GM12878 (cell line): ENCODE measurements at regions not wholly inside any gene's neighbourhood (a gene's known extent, or its start where the extent isn't known, plus 50 kb on each side); places are given as distances from the start of the nearest gene placed in this dataset.

Experiments used
- ATAC-seq: fragments of 200-7000 bp; cut with Tn5 transposase; 3 replicates; pipeline ENCODE4 v1.9.1; 2020; ENCODE audit warnings: mild to moderate bottlenecking, moderate library complexity
- BruUV-seq: library from RNA; stranded (reverse); fragments of 400-500 nt; replicated peaks from 2 replicates; lab custom pipeline; 2021; lab: Mats Ljungman, UMichigan
- CTCF ChIA-PET: fragments of 300-600 bp; sonication (Branson Sonifier 250); formaldehyde crosslinking; extraction: SDS; loops from one replicate; lab custom pipeline; 2021; ENCODE audit warnings: inconsistent platforms; lab: Yijun Ruan, JAX
- POLR2A ChIA-PET: fragments of 350-600 bp; formaldehyde crosslinking; extraction: SDS; loops from one replicate; lab custom pipeline; 2021; ENCODE audit warnings: inconsistent platforms; lab: Charles Lee
- RAD21 ChIA-PET: fragments of 300-600 bp; sonication (Branson Sonifier 250); formaldehyde crosslinking; loops from one replicate; lab custom pipeline; 2023; ENCODE audit warnings: antibody characterized with exemption; ENCODE audit not compliant: unreplicated experiment; lab: Charles Lee
- SMC1A ChIA-PET: fragments of 300-600 bp; sonication (Branson Sonifier 250); formaldehyde crosslinking; loops from one replicate; lab custom pipeline; 2023; ENCODE audit not compliant: unreplicated experiment, uncharacterized antibody; lab: Charles Lee
- DNase-seq: peaks from one replicate; pipeline ENCODE4 v3.0.0-alpha.2; 2011; ENCODE audit warnings: low read depth, low spot score
- FAIRE-seq: peaks from 3 replicates; lab custom pipeline; 2011; peaks lifted over from hg19 to GRCh38; lab: Jason Lieb, UNC
- H2AFZ ChIP-seq: 2 replicates; pipeline ENCODE4 v1.6.0; 2011; ENCODE audit warnings: low read depth, low read length, control low read depth; ENCODE audit not compliant: control insufficient read depth
- H3K27ac ChIP-seq: 2 replicates; pipeline ENCODE4 v1.5.1; 2011; ENCODE audit warnings: control low read depth; ENCODE audit not compliant: control insufficient read depth, insufficient read depth
- H3K27me3 ChIP-seq, 2 experiments: replicated peaks in 1 of 2; 2 replicates each; pipeline versions ENCODE4 v1.6.0 to v1.6.1; 2011; ENCODE audit warnings: low read length in 1 of 2; ENCODE audit not compliant: control insufficient read depth in 2 of 2, insufficient read depth in 2 of 2
- H3K36me3 ChIP-seq, 2 experiments: 2 replicates each; pipeline ENCODE4 v1.5.1; 2011; ENCODE audit warnings: low read length in 1 of 2; ENCODE audit not compliant: control insufficient read depth in 2 of 2, insufficient read depth in 2 of 2
- H3K4me1 ChIP-seq: 2 replicates; pipeline ENCODE4 v1.6.1; 2011; ENCODE audit warnings: mild to moderate bottlenecking, low read length, moderate library complexity, mixed read lengths; ENCODE audit not compliant: control insufficient read depth, insufficient read depth
- H3K4me2 ChIP-seq: 2 replicates; pipeline ENCODE4 v1.6.0; 2011; ENCODE audit warnings: control low read depth; ENCODE audit not compliant: control insufficient read depth, insufficient read depth
- H3K4me3 ChIP-seq: fragments of 200-600 bp; sonication (generic); 2 replicates; pipeline ENCODE4 v1.5.1; 2016
- H3K79me2 ChIP-seq: 2 replicates; pipeline ENCODE4 v1.6.0; 2011; ENCODE audit warnings: low read length; ENCODE audit not compliant: control insufficient read depth, insufficient read depth
- H3K9ac ChIP-seq: 2 replicates; pipeline ENCODE4 v1.8.0; 2011; ENCODE audit warnings: low read length, control low read depth, mixed read lengths; ENCODE audit not compliant: control insufficient read depth, insufficient read depth
- H3K9me3 ChIP-seq: replicated peaks from 3 replicates; pipeline ENCODE4 v1.5.1; 2011; ENCODE audit warnings: mild to moderate bottlenecking, low read length; ENCODE audit not compliant: control insufficient read depth, insufficient read depth
- H4K20me1 ChIP-seq: 2 replicates; pipeline ENCODE4 v1.6.0; 2011; ENCODE audit not compliant: control insufficient read depth, insufficient read depth
- NFXL1 ChIP-seq: fragments of 450-650 bp; IDR thresholded peaks from 2 replicates; pipeline ENCODE4 v1.6.1; 2017; ENCODE audit warnings: antibody characterized with exemption, mild to moderate bottlenecking, borderline replicate concordance
- RELB ChIP-seq: fragments of 450-650 bp; IDR thresholded peaks from 2 replicates; pipeline ENCODE4 v1.6.1; 2017; ENCODE audit warnings: low read depth, mild to moderate bottlenecking, moderate library complexity
- REST ChIP-seq: IDR thresholded peaks from 2 replicates; pipeline ENCODE4 v1.6.1; 2012; ENCODE audit warnings: mild to moderate bottlenecking, low read depth, low read length
- TBL1XR1 ChIP-seq: IDR thresholded peaks from 2 replicates; pipeline ENCODE4 v1.6.1; 2012; ENCODE audit warnings: low read depth, low read length, improper control_type of control experiment
- ZNF592 ChIP-seq: fragments of 450-650 bp; IDR thresholded peaks from 2 replicates; pipeline ENCODE4 v1.6.1; 2017; ENCODE audit warnings: mild to moderate bottlenecking, moderate library complexity
- WGBS: methylation state at CpG from one replicate; pipeline ENCODE4 v1.1.6; 2016; ENCODE audit warnings: low lambda C conversion rate; ENCODE audit not compliant: insufficient replicate concordance, insufficient coverage; ENCODE audit errors: missing lambda C conversion rate; 5-methylcytosine and 5-hydroxymethylcytosine counted together
- in situ Hi-C: fragments of 300-500 bp; cut with MboI; formaldehyde crosslinking; loops from 9 replicates; pipeline ENCODE4 v1.14.3; 2018; ENCODE audit warnings: mixed read lengths
- intact Hi-C: fragments of 100-400 bp; cut with micrococcal nuclease; formaldehyde crosslinking; loops from one replicate; pipeline ENCODE4 v1.14.2; 2022; ENCODE audit not compliant: unreplicated experiment

GRCh38 chr1:94702442-94702815 is 117.7 kb upstream of the SLC44A3 start:
- no peaks in the 10 kb centered on the region for H3K9me3 ChIP-seq
- no peaks in the 10 kb centered on the region for H3K27me3 ChIP-seq
- RAD21 ChIA-PET = no interaction called here
- H4K20me1 ChIP-seq = no peaks in the 10 kb centered on the region
- H3K9ac ChIP-seq = no peak overlapping the region
- POLR2A ChIA-PET = no interaction called here
- no peak overlapping the region for H2AFZ ChIP-seq
- H3K27ac ChIP-seq = no peak overlapping the region
- no peaks in the 10 kb centered on the region for H3K36me3 ChIP-seq
- DNase-seq (no peak), ATAC-seq (no peak), FAIRE-seq (no peak)
- no peak overlapping the region for H3K4me2 ChIP-seq
- no peak overlapping the region for H3K4me3 ChIP-seq
- 0% methylated on average over 1 of the region's 1 CpG for WGBS
- TF ChIP-seq NFXL1 (no peak), RELB (no peak), REST (no peak), ZNF592 (no peak), TBL1XR1 (no peak)
- no TSS peak for BruUV-seq
- H3K4me1 ChIP-seq = no peaks in the 10 kb centered on the region
- SMC1A ChIA-PET = no interaction called here
- CTCF ChIA-PET = interaction anchor here (0.6 to 1.0 kb wide), 2 partner anchors 42 to 152 kb away, joined by 3 to 6 read pairs; no protein-coding TSS in a partner anchor
- in situ Hi-C loops (no loop called here), intact Hi-C loops (no loop called here)
- H3K79me2 ChIP-seq = no peaks in the 10 kb centered on the region
